Transverse colon (tissue), 4 donors: ENCODE measurements at regions not wholly inside any gene's neighbourhood (a gene's known extent, or its start where the extent isn't known, plus 50 kb on each side); places are given as distances from the start of the nearest gene placed in this dataset.

Experiments
- DNase-seq: peaks from one replicate; pipeline ENCODE4 v3.0.0-alpha.2; 2019
- H3K27ac ChIP-seq, 4 donors: fragments of 200-600 bp; sonication (generic); 2 replicates each; pipeline ENCODE4 v1.5.1; 2016 to 2018; ENCODE audit warnings: inconsistent platforms in 4 of 4
- H3K27me3 ChIP-seq: fragments of 200-600 bp; sonication (generic); 2 replicates; pipeline ENCODE4 v1.5.1; 2017; ENCODE audit warnings: inconsistent platforms
- H3K36me3 ChIP-seq, 4 donors: fragments of 200-600 bp; sonication (generic); 2 replicates each; pipeline ENCODE4 v1.5.1; 2017 to 2019; ENCODE audit warnings: inconsistent platforms in 4 of 4
- H3K4me1 ChIP-seq, 4 donors: fragments of 200-600 bp; sonication (generic); 2 replicates each; pipeline ENCODE4 v1.5.1; 2017 to 2020; ENCODE audit warnings: inconsistent platforms in 4 of 4
- H3K4me3 ChIP-seq, 4 donors: fragments of 200-600 bp; sonication (generic); 1 replicate in 1 of 4; 2 replicates in 3 of 4; pipeline versions ENCODE4 v1.5.1 to v1.6.1; 2017 to 2019; ENCODE audit warnings: inconsistent platforms in 4 of 4
- H3K9me3 ChIP-seq, 2 donors: fragments of 200-600 bp; sonication (generic); 2 replicates each; pipeline ENCODE4 v1.5.1; 2017 to 2019; ENCODE audit warnings: inconsistent platforms in 2 of 2
- CTCF ChIP-seq, 5 experiments: fragments of 200-600 bp in 3 of 5; fragments of 450-650 bp in 2 of 5; sonication (generic) in 3 of 5; IDR thresholded peaks; 1 replicate in 2 of 5; 2 replicates in 3 of 5; pipeline ENCODE4 v1.5.1; 2016 to 2017; ENCODE audit warnings: antibody characterized with exemption in 5 of 5, inconsistent platforms in 3 of 5, mild to moderate bottlenecking in 2 of 5, moderate library complexity in 1 of 5
- EP300 ChIP-seq: sonication (generic); formaldehyde crosslinking; IDR thresholded peaks from one replicate; pipeline ENCODE4 v1.6.1; 2017; ENCODE audit warnings: antibody characterized with exemption, low read depth
- POLR2A ChIP-seq: fragments of 450-650 bp; IDR thresholded peaks from one replicate; pipeline ENCODE4 v1.6.1; 2016; ENCODE audit warnings: antibody characterized with exemption, mild to moderate bottlenecking, moderate library complexity
- POLR2AphosphoS5 ChIP-seq, 3 donors: sonication (generic); formaldehyde crosslinking; IDR thresholded peaks; one replicate each; pipeline ENCODE4 v1.6.1; 2016; ENCODE audit warnings: antibody characterized with exemption in 3 of 3
- WGBS, 2 donors: methylation state at CpG; one replicate each; pipeline ENCODE4 v1.1.5; 2018; ENCODE audit warnings: low coverage in 1 of 2; 5-methylcytosine and 5-hydroxymethylcytosine counted together
- in situ Hi-C, 4 donors: fragments of 200-750 bp; cut with MboI; loops; one replicate each; pipeline versions ENCODE4 v1.15.0 to v1.15.1; 2017; ENCODE audit warnings: low sequenced_read_pairs in 3 of 4, low pct_ligation_motif_present in 1 of 4, low pct_unique_long_range_greater_than_20kb in 1 of 4
- intact Hi-C: fragments of 100-400 bp; cut with DNase I; formaldehyde crosslinking; loops from one replicate; pipeline ENCODE4 v1.15.1; 2023; ENCODE audit warnings: low total_unique reads

- H3K36me3 ChIP-seq, result no peaks in the 10 kb centered on the region
- H3K27me3 ChIP-seq, result no peaks in the 10 kb centered on the region
- no peaks in the 10 kb centered on the region for H3K9me3 ChIP-seq
- in situ Hi-C loops (no loop called here), intact Hi-C loops (no loop called here)
- no peak for DNase-seq
- no peaks in the 10 kb centered on the region for H3K4me1 ChIP-seq
- TF ChIP-seq EP300 (no peak), POLR2AphosphoS5 (IDR thresholded peaks at IDR 0.05) (no peak), POLR2A (no peak), CTCF (IDR thresholded peaks at IDR 0.05) (no peak)
- no peak overlapping the region for H3K4me3 ChIP-seq
- no peak overlapping the region for H3K27ac ChIP-seq
Measured at GRCh38 chr11:16561150-16561549, 177.3 kb upstream of the C11orf58 start.

- DNase-seq, result no peak
- no peaks in the 10 kb centered on the region for H3K4me1 ChIP-seq
- TF ChIP-seq POLR2A, result no peak
- TF ChIP-seq CTCF (IDR thresholded peaks at IDR 0.05), result no peak
- TF ChIP-seq POLR2AphosphoS5 (IDR thresholded peaks at IDR 0.05), result no peak
- TF ChIP-seq EP300, result no peak
- H3K9me3 ChIP-seq, result no peaks in the 10 kb centered on the region
- H3K27me3 ChIP-seq, result no peaks in the 10 kb centered on the region
- H3K4me3 ChIP-seq, result no peak overlapping the region
- WGBS, 2 donors, result 78 to 82% methylated on average over 1 of the region's 1 CpG
- H3K36me3 ChIP-seq, result no peaks in the 10 kb centered on the region
- in situ Hi-C loops (no loop called here), intact Hi-C loops (no loop called here)
- H3K27ac ChIP-seq, result no peak overlapping the region
Measured at GRCh38 chr11:16558494-16558893, 180.0 kb upstream of the C11orf58 start.

GRCh38 chr11:16555956-16556355 lies 182.5 kb upstream of the C11orf58 start:
- 55 to 76% methylated on average over 2 of the region's 2 CpGs for WGBS, 2 donors
- intact Hi-C loops, result no loop called here
- no peaks in the 10 kb centered on the region for H3K36me3 ChIP-seq
- H3K4me1 ChIP-seq, result no peaks in the 10 kb centered on the region
- no peaks in the 10 kb centered on the region for H3K27me3 ChIP-seq
- TF ChIP-seq EP300, result no peak
- TF ChIP-seq CTCF (IDR thresholded peaks at IDR 0.05), result no peak
- TF ChIP-seq POLR2A, result no peak
- TF ChIP-seq POLR2AphosphoS5 (IDR thresholded peaks at IDR 0.05), result no peak
- H3K9me3 ChIP-seq, result no peaks in the 10 kb centered on the region
- in situ Hi-C loops, result no loop called here
- H3K4me3 ChIP-seq, result no peak overlapping the region
- no peak for DNase-seq
- H3K27ac ChIP-seq, result no peak overlapping the region

GRCh38 chr11:16554361-16554760 lies 184.1 kb upstream of the C11orf58 start:
- intact Hi-C loops, result no loop called here
- 73 to 78% methylated on average over 2 of the region's 2 CpGs for WGBS, 2 donors
- no peaks in the 10 kb centered on the region for H3K4me1 ChIP-seq
- no peaks in the 10 kb centered on the region for H3K9me3 ChIP-seq
- no peak overlapping the region for H3K4me3 ChIP-seq
- no peak for DNase-seq
- no peaks in the 10 kb centered on the region for H3K27me3 ChIP-seq
- no peaks in the 10 kb centered on the region for H3K36me3 ChIP-seq
- H3K27ac ChIP-seq, result no peak overlapping the region
- no peak for TF ChIP-seq EP300
- TF ChIP-seq POLR2A, result no peak
- no peak for TF ChIP-seq CTCF (IDR thresholded peaks at IDR 0.05)
- no peak for TF ChIP-seq POLR2AphosphoS5 (IDR thresholded peaks at IDR 0.05)
- in situ Hi-C loops, result no loop called here
